ENCODE measurements at regions not wholly inside any gene's neighbourhood (a gene's known extent, or its start where the extent isn't known, plus 50 kb on each side); places are given as distances from the start of the nearest gene placed in this dataset.

GRCh38 chr12:107895966-107896365 lies 121.5 kb downstream of the ASCL4 start:
- dilution Hi-C loops (cut with MboI; ENCODE audit: extremely low pct_ligation_motif_present, low sequenced_read_pairs): no loop called here
- Histone ChIP-seq H3K9ac (ENCODE audit: control insufficient read depth, extremely low read depth, insufficient read depth, low read length) (no peak overlapping the region), H3K27me3 (ENCODE audit: control insufficient read depth, extremely low read depth, insufficient read depth, low read length) (no peaks in the 10 kb centered on the region), H3K4me2 (ENCODE audit: control insufficient read depth, extremely low read depth, insufficient read depth, low read depth, low read length) (no peak overlapping the region), H3K9me1 (ENCODE audit: control insufficient read depth, extremely low read depth, insufficient read depth, low read length) (no peaks in the 10 kb centered on the region), H4K20me1 (ENCODE audit: control insufficient read depth, extremely low read depth, insufficient read depth, low read length) (no peaks in the 10 kb centered on the region), H3K4me3 (ENCODE audit: control insufficient read depth in 2 of 3, extremely low read depth in 1 of 3, insufficient read depth in 2 of 3, low read depth in 1 of 3, low read length in 3 of 3) (no peak overlapping the region), H3K9me3 (ENCODE audit: control insufficient read depth, low read depth, low read length) (no peaks in the 10 kb centered on the region), H3K36me3 (ENCODE audit: control insufficient read depth in 2 of 2, extremely low read depth in 1 of 2, insufficient read depth in 2 of 2, low read length in 2 of 2) (no peaks in the 10 kb centered on the region), H3K4me1 (ENCODE audit: control insufficient read depth, extremely low read depth, insufficient read depth, low read length) (no peaks in the 10 kb centered on the region), H2AFZ (ENCODE audit: control insufficient read depth, low read length) (no peak overlapping the region), H3K79me2 (ENCODE audit: control insufficient read depth, insufficient read depth, low read length) (no peaks in the 10 kb centered on the region), H3K27ac (ENCODE audit: control insufficient read depth, insufficient read depth, low read length) (no peak overlapping the region)
- DNase-seq (ENCODE audit: low read depth, low spot score) (no peak), FAIRE-seq (no peak)
- TF ChIP-seq CTCF (optimal IDR thresholded peaks at IDR 0.05 in 1 of 3, IDR thresholded peaks at IDR 0.05 in 1 of 3, conservative IDR thresholded peaks at IDR 0.05 in 1 of 3; ENCODE audit: extremely low read depth in 1 of 3, insufficient read depth in 2 of 3, low read length in 3 of 3) (no peak), EZH2 (IDR thresholded peaks at IDR 0.05; ENCODE audit: low read length) (no peak)

GRCh38 chr12:107900588-107900987 lies 126.1 kb downstream of the ASCL4 start:
- TF ChIP-seq EZH2 (IDR thresholded peaks at IDR 0.05; ENCODE audit: low read length) (no peak), CTCF (optimal IDR thresholded peaks at IDR 0.05 in 1 of 3, IDR thresholded peaks at IDR 0.05 in 1 of 3, conservative IDR thresholded peaks at IDR 0.05 in 1 of 3; ENCODE audit: extremely low read depth in 1 of 3, insufficient read depth in 2 of 3, low read length in 3 of 3) (no peak)
- Histone ChIP-seq H3K36me3 (ENCODE audit: control insufficient read depth in 2 of 2, extremely low read depth in 1 of 2, insufficient read depth in 2 of 2, low read length in 2 of 2) (no peaks in the 10 kb centered on the region), H3K4me3 (ENCODE audit: control insufficient read depth in 2 of 3, extremely low read depth in 1 of 3, insufficient read depth in 2 of 3, low read depth in 1 of 3, low read length in 3 of 3) (no peak overlapping the region), H3K27me3 (ENCODE audit: control insufficient read depth, extremely low read depth, insufficient read depth, low read length) (peaks cover 16% of the 10 kb centered on the region), H3K27ac (ENCODE audit: control insufficient read depth, insufficient read depth, low read length) (no peak overlapping the region), H3K4me2 (ENCODE audit: control insufficient read depth, extremely low read depth, insufficient read depth, low read depth, low read length) (no peak overlapping the region), H3K9ac (ENCODE audit: control insufficient read depth, extremely low read depth, insufficient read depth, low read length) (no peak overlapping the region), H3K4me1 (ENCODE audit: control insufficient read depth, extremely low read depth, insufficient read depth, low read length) (no peaks in the 10 kb centered on the region), H2AFZ (ENCODE audit: control insufficient read depth, low read length) (no peak overlapping the region), H3K9me1 (ENCODE audit: control insufficient read depth, extremely low read depth, insufficient read depth, low read length) (no peaks in the 10 kb centered on the region), H3K9me3 (ENCODE audit: control insufficient read depth, low read depth, low read length) (no peaks in the 10 kb centered on the region), H4K20me1 (ENCODE audit: control insufficient read depth, extremely low read depth, insufficient read depth, low read length) (no peaks in the 10 kb centered on the region), H3K79me2 (ENCODE audit: control insufficient read depth, insufficient read depth, low read length) (no peaks in the 10 kb centered on the region)
- dilution Hi-C loops (cut with MboI; ENCODE audit: extremely low pct_ligation_motif_present, low sequenced_read_pairs): no loop called here
- no peak for DNase-seq (ENCODE audit: low read depth, low spot score)
- FAIRE-seq: no peak
